H9 (cell line): ENCODE measurements at regions not wholly inside any gene's neighbourhood (a gene's known extent, or its start where the extent isn't known, plus 50 kb on each side); places are given as distances from the start of the nearest gene placed in this dataset.

ENCODE experiments used
- DNase-seq: peaks from one replicate; pipeline ENCODE4 v3.0.0-alpha.2; 2017
- H2AFZ ChIP-seq: one replicate; pipeline ENCODE4 v1.6.1; 2013; ENCODE audit warnings: mild to moderate bottlenecking, low read length, control low read depth, moderate library complexity
- H2AK5ac ChIP-seq: 2 replicates; pipeline ENCODE4 v1.6.1; 2013; ENCODE audit warnings: low read length, control low read depth, mixed read lengths; ENCODE audit not compliant: insufficient read length
- H2BK120ac ChIP-seq: one replicate; pipeline ENCODE4 v1.6.1; 2013; ENCODE audit warnings: low read depth, mild to moderate bottlenecking, low read length, control low read depth, inconsistent platforms; ENCODE audit not compliant: poor library complexity, severe bottlenecking
- H2BK12ac ChIP-seq: 2 replicates; pipeline ENCODE4 v1.6.1; 2013; ENCODE audit warnings: low read length, control low read depth, mixed read lengths, low read depth; ENCODE audit not compliant: insufficient read length
- H2BK15ac ChIP-seq: 2 replicates; pipeline ENCODE4 v1.6.1; 2013; ENCODE audit warnings: low read depth, low read length, control low read depth
- H2BK20ac ChIP-seq: one replicate; pipeline ENCODE4 v1.6.1; 2013; ENCODE audit warnings: low read depth, mild to moderate bottlenecking, low read length, control low read depth, inconsistent platforms; ENCODE audit not compliant: poor library complexity, severe bottlenecking
- H2BK5ac ChIP-seq: 2 replicates; pipeline ENCODE4 v1.6.1; 2013; ENCODE audit warnings: low read length, control low read depth, mixed read lengths; ENCODE audit not compliant: insufficient read length
- H3K14ac ChIP-seq: 2 replicates; pipeline ENCODE4 v1.6.1; 2013; ENCODE audit warnings: low read length, control low read depth; ENCODE audit not compliant: insufficient read depth
- H3K18ac ChIP-seq: 2 replicates; pipeline ENCODE4 v1.6.1; 2013; ENCODE audit warnings: low read depth, mild to moderate bottlenecking, mixed read lengths, low read length, control low read depth; ENCODE audit not compliant: insufficient read length
- H3K23ac ChIP-seq: 2 replicates; pipeline ENCODE4 v1.6.1; 2013; ENCODE audit warnings: low read length, control low read depth, mixed read lengths, low read depth; ENCODE audit not compliant: insufficient read length
- H3K23me2 ChIP-seq: 2 replicates; pipeline ENCODE4 v1.6.1; 2013; ENCODE audit warnings: low read depth, mild to moderate bottlenecking, mixed read lengths, low read length, control low read depth; ENCODE audit not compliant: insufficient read length, poor library complexity, severe bottlenecking
- H3K27ac ChIP-seq: 2 replicates; pipeline ENCODE4 v1.5.1; 2013; ENCODE audit warnings: low read length, control low read depth, mixed read lengths, low read depth; ENCODE audit not compliant: insufficient read length
- H3K27me3 ChIP-seq: 2 replicates; pipeline ENCODE4 v1.6.1; 2013; ENCODE audit warnings: low read length, control low read depth, inconsistent platforms; ENCODE audit not compliant: insufficient read depth
- H3K4ac ChIP-seq: 2 replicates; pipeline ENCODE4 v1.6.1; 2013; ENCODE audit warnings: low read depth, mild to moderate bottlenecking, control low read depth, inconsistent platforms, low read length, moderate library complexity
- H3K4me1 ChIP-seq: 2 replicates; pipeline ENCODE4 v1.6.1; 2013; ENCODE audit warnings: low read length, control low read depth, inconsistent platforms; ENCODE audit not compliant: insufficient read depth
- H3K4me2 ChIP-seq: 2 replicates; pipeline ENCODE4 v1.6.1; 2013; ENCODE audit warnings: low read length, control low read depth, mixed read lengths; ENCODE audit not compliant: insufficient read length, insufficient read depth
- H3K56ac ChIP-seq: 2 replicates; pipeline ENCODE4 v1.6.1; 2013; ENCODE audit warnings: low read depth, mild to moderate bottlenecking, mixed read lengths, low read length, control low read depth; ENCODE audit not compliant: insufficient read length
- H3K79me1 ChIP-seq: 2 replicates; pipeline ENCODE4 v1.6.1; 2013; ENCODE audit warnings: low read depth, mild to moderate bottlenecking, moderate library complexity, low read length, control low read depth, inconsistent platforms; ENCODE audit not compliant: insufficient read depth, poor library complexity, severe bottlenecking
- H3K79me2 ChIP-seq: 2 replicates; pipeline ENCODE4 v1.6.1; 2013; ENCODE audit warnings: low read length, control low read depth, inconsistent platforms; ENCODE audit not compliant: insufficient read depth
- H3K9ac ChIP-seq: 2 replicates; pipeline ENCODE4 v1.6.1; 2013; ENCODE audit warnings: low read length, control low read depth, mixed read lengths; ENCODE audit not compliant: insufficient read length; ENCODE audit errors: extremely low read depth
- H3K9me3 ChIP-seq: one replicate; pipeline ENCODE4 v1.6.1; 2013; ENCODE audit warnings: low read depth, low read length, inconsistent platforms; ENCODE audit not compliant: control insufficient read depth
- H3T11ph ChIP-seq: one replicate; pipeline ENCODE4 v1.6.1; 2013; ENCODE audit warnings: mild to moderate bottlenecking, low read length, control low read depth, inconsistent platforms
- H4K20me1 ChIP-seq: one replicate; pipeline ENCODE4 v1.6.1; 2013; ENCODE audit not compliant: control insufficient read depth, insufficient read length, insufficient read depth
- H4K5ac ChIP-seq: 2 replicates; pipeline ENCODE4 v1.6.1; 2013; ENCODE audit warnings: low read depth, mild to moderate bottlenecking, mixed read lengths, low read length, control low read depth; ENCODE audit not compliant: insufficient read length
- H4K8ac ChIP-seq: replicated peaks from 2 replicates; pipeline ENCODE4 v1.6.1; 2013; ENCODE audit warnings: low read length, control low read depth, mixed read lengths, low read depth; ENCODE audit not compliant: insufficient read length
- H4K91ac ChIP-seq: 2 replicates; pipeline ENCODE4 v1.6.1; 2013; ENCODE audit warnings: low read depth, mild to moderate bottlenecking, moderate library complexity, mixed read lengths, low read length, control low read depth; ENCODE audit not compliant: insufficient read length
- H3K27ac Mint-ChIP-seq, 3 experiments: 2 replicates in 2 of 3; 3 replicates in 1 of 3; pipeline ENCODE4 v1.8.0; 2020 to 2021; ENCODE audit warnings: mixed read lengths in 3 of 3, mild to moderate bottlenecking in 1 of 3, moderate library complexity in 1 of 3
- H3K27me3 Mint-ChIP-seq: 2 replicates; pipeline ENCODE4 v1.8.0; 2021; ENCODE audit warnings: low read depth, mild to moderate bottlenecking, moderate library complexity, mixed read lengths
- H3K36me3 Mint-ChIP-seq, 3 experiments: 2 replicates in 2 of 3; 3 replicates in 1 of 3; pipeline ENCODE4 v1.8.0; 2020 to 2021; ENCODE audit warnings: low read depth in 3 of 3, mixed read lengths in 3 of 3; ENCODE audit not compliant: insufficient read depth in 1 of 3
- H3K4me1 Mint-ChIP-seq, 2 experiments: 2 replicates each; pipeline ENCODE4 v1.8.0; 2020; ENCODE audit warnings: mixed read lengths in 2 of 2
- H3K4me3 Mint-ChIP-seq, 2 experiments: 2 replicates in 1 of 2; 3 replicates in 1 of 2; pipeline ENCODE4 v1.8.0; 2020 to 2021; ENCODE audit warnings: mild to moderate bottlenecking in 2 of 2, mixed read lengths in 2 of 2, moderate library complexity in 1 of 2
- H3K9me3 Mint-ChIP-seq, 2 experiments: 2 replicates in 1 of 2; 3 replicates in 1 of 2; pipeline ENCODE4 v1.8.0; 2020; ENCODE audit warnings: mild to moderate bottlenecking in 2 of 2, mixed read lengths in 2 of 2, moderate library complexity in 1 of 2
- CTCF ChIP-seq: fragments of 200-600 bp; sonication (generic); conservative IDR thresholded peaks from 3 replicates; pipeline ENCODE4 v1.8.0; 2021; ENCODE audit warnings: antibody characterized with exemption, mild to moderate bottlenecking
- WGBS: extraction: QIAGEN DNeasy Blood & Tissue Kit; methylation state at CpG from one replicate; pipeline ENCODE4 v1.1.7; 2013; ENCODE audit warnings: missing lambda C conversion rate, low lambda C conversion rate, mixed read lengths; ENCODE audit not compliant: insufficient read length; ENCODE audit errors: extremely low coverage; 5-methylcytosine and 5-hydroxymethylcytosine counted together

GRCh38 chr11:10909141-10909883 lies 51.5 kb upstream of the ZBED5 start:
- no peak overlapping the region for H3K4me3 Mint-ChIP-seq
- peaks cover 2 to 5% of the 10 kb centered on the region in 2 experiments; a peak in 3 of 5 replicates for H3K9me3 Mint-ChIP-seq
- TF ChIP-seq CTCF = no peak
- no peak overlapping the region for H4K5ac ChIP-seq
- no peaks in the 10 kb centered on the region for H3K27me3 ChIP-seq
- H2AFZ ChIP-seq = no peak overlapping the region
- no peak overlapping the region for H3T11ph ChIP-seq
- H3K18ac ChIP-seq = peak overlapping the region; percentile 25
- H4K91ac ChIP-seq = no peak overlapping the region
- no peaks in the 10 kb centered on the region for H3K79me1 ChIP-seq
- no peak overlapping the region for H2BK20ac ChIP-seq
- H3K4me1 ChIP-seq = peaks cover 18% of the 10 kb centered on the region
- no CpG with 5 or more reads among the region's 8 CpGs for WGBS
- H3K4me1 Mint-ChIP-seq = peaks cover 22 to 34% of the 10 kb centered on the region in 2 experiments
- H2BK15ac ChIP-seq = no peak overlapping the region
- H3K23me2 ChIP-seq = peaks cover 5% of the 10 kb centered on the region
- DNase-seq = no peak
- peaks cover 0 to 4% (median 3%) of the 10 kb centered on the region in 3 experiments; a peak in 3 of 7 replicates for H3K36me3 Mint-ChIP-seq
- no peak overlapping the region for H3K9ac ChIP-seq
- H3K23ac ChIP-seq = no peak overlapping the region
- no peak overlapping the region for H2BK120ac ChIP-seq
- no peak overlapping the region for H2AK5ac ChIP-seq
- H3K4ac ChIP-seq = no peak overlapping the region
- H4K20me1 ChIP-seq = no peaks in the 10 kb centered on the region
- no peaks in the 10 kb centered on the region for H3K9me3 ChIP-seq
- H3K4me2 ChIP-seq = no peak overlapping the region
- peak overlapping the region; percentile 6 to 70 (median 59); a peak in 2 of 7 replicates for H3K27ac Mint-ChIP-seq
- no peak overlapping the region for H3K14ac ChIP-seq
- H2BK5ac ChIP-seq = no peak overlapping the region
- H2BK12ac ChIP-seq = no peak overlapping the region
- H3K79me2 ChIP-seq = no peaks in the 10 kb centered on the region
- H3K27me3 Mint-ChIP-seq = no peaks in the 10 kb centered on the region; the same call in 1 of the 2 replicates
- no peak overlapping the region for H4K8ac ChIP-seq
- no peak overlapping the region for H3K56ac ChIP-seq
- H3K27ac ChIP-seq = peak overlapping the region; percentile 10
